BJ (cell line): ENCODE measurements at regions not wholly inside any gene's neighbourhood (a gene's known extent, or its start where the extent isn't known, plus 50 kb on each side); places are given as distances from the start of the nearest gene placed in this dataset.

Experiments used
- CTCF ChIA-PET: fragments of 350-600 bp; formaldehyde crosslinking; extraction: SDS; loops from one replicate; lab custom pipeline; 2021; ENCODE audit warnings: antibody characterized with exemption, inconsistent platforms; lab: Yijun Ruan, JAX
- POLR2A ChIA-PET: fragments of 300-600 bp; sonication (Branson Sonifier 250); formaldehyde crosslinking; extraction: SDS; loops from one replicate; lab custom pipeline; 2021; ENCODE audit warnings: antibody characterized with exemption; lab: Charles Lee
- DNase-seq: peaks from one replicate; pipeline ENCODE4 v3.0.0-alpha.2; 2011; ENCODE audit warnings: low read depth
- H3K27me3 ChIP-seq: 2 replicates; pipeline ENCODE4 v1.6.0; 2011; ENCODE audit warnings: low read length; ENCODE audit not compliant: control insufficient read depth, insufficient read depth
- H3K36me3 ChIP-seq: 2 replicates; pipeline ENCODE4 v1.5.1; 2011; ENCODE audit warnings: low read length; ENCODE audit not compliant: control insufficient read depth, insufficient read depth
- H3K4me3 ChIP-seq: 2 replicates; pipeline ENCODE4 v1.5.1; 2011; ENCODE audit warnings: low read depth, mild to moderate bottlenecking, control low read depth, low read length
- CTCF ChIP-seq: IDR thresholded peaks from 2 replicates; pipeline ENCODE4 v1.5.1; 2011; ENCODE audit warnings: low read depth, mild to moderate bottlenecking, control low read depth, inconsistent platforms, low read length, moderate library complexity; ENCODE audit not compliant: insufficient read depth

- ChIA-PET CTCF (no interaction called here), POLR2A (no interaction called here)
- DNase-seq, result no peak
- Histone ChIP-seq H3K4me3 (no peak overlapping the region), H3K27me3 (no peaks in the 10 kb centered on the region), H3K36me3 (no peaks in the 10 kb centered on the region)
- peak; percentile 20; the same call in 1 of the 2 replicates for TF ChIP-seq CTCF
Measured at GRCh38 chr3:87900061-87900460, 158.7 kb downstream of the CGGBP1 start.

- DNase-seq, result no peak
- POLR2A ChIA-PET, result no interaction called here
- Histone ChIP-seq H3K27me3 (no peaks in the 10 kb centered on the region), H3K36me3 (no peaks in the 10 kb centered on the region), H3K4me3 (no peak overlapping the region)
- TF ChIP-seq CTCF, result no peak
- CTCF ChIA-PET, result no interaction called here
Measured at GRCh38 chr3:87898971-87899370, 159.8 kb downstream of the CGGBP1 start.

- CTCF ChIA-PET, result no interaction called here
- no peak for TF ChIP-seq CTCF
- POLR2A ChIA-PET, result no interaction called here
Measured at GRCh38 chr3:87895983-87896382, 162.8 kb downstream of the CGGBP1 start.

GRCh38 chr3:87873136-87873535, 185.7 kb downstream of the CGGBP1 start:
- no peak for TF ChIP-seq CTCF
- CTCF ChIA-PET, result no interaction called here
- no peak for DNase-seq
- no peak overlapping the region for H3K4me3 ChIP-seq
- no peaks in the 10 kb centered on the region for H3K36me3 ChIP-seq
- no peaks in the 10 kb centered on the region for H3K27me3 ChIP-seq
- POLR2A ChIA-PET, result no interaction called here

More at GRCh38 chr3:87895983-87896382, 162.8 kb downstream of the CGGBP1 start:
- Histone ChIP-seq H3K27me3 (no peaks in the 10 kb centered on the region), H3K4me3 (no peak overlapping the region), H3K36me3 (no peaks in the 10 kb centered on the region)
- DNase-seq, result no peak

- ChIA-PET POLR2A (no interaction called here), CTCF (no interaction called here)
- no peaks in the 10 kb centered on the region for H3K27me3 ChIP-seq
- no peak for DNase-seq
- H3K4me3 ChIP-seq, result no peak overlapping the region
- no peaks in the 10 kb centered on the region for H3K36me3 ChIP-seq
- no peak for TF ChIP-seq CTCF
Measured at GRCh38 chr3:87867001-87867400, 191.8 kb downstream of the CGGBP1 start.
